Hepatocyte (in vitro differentiated cells): ENCODE measurements at regions not wholly inside any gene's neighbourhood (a gene's known extent, or its start where the extent isn't known, plus 50 kb on each side); places are given as distances from the start of the nearest gene placed in this dataset.

Experiments
- DNase-seq: peaks from one replicate; pipeline ENCODE4 v3.0.0-alpha.2; 2016; ENCODE audit warnings: low spot score
- H2AFZ ChIP-seq: fragments of 200-600 bp; sonication (generic); 2 replicates; pipeline ENCODE4 v1.6.0; 2016; ENCODE audit warnings: antibody characterized with exemption, mild to moderate bottlenecking
- H3K27ac ChIP-seq: fragments of 200-600 bp; sonication (generic); 2 replicates; pipeline ENCODE4 v1.5.1; 2016; ENCODE audit warnings: mild to moderate bottlenecking
- H3K27me3 ChIP-seq: fragments of 200-600 bp; sonication (generic); 2 replicates; pipeline ENCODE4 v1.6.1; 2016
- H3K36me3 ChIP-seq: fragments of 200-600 bp; sonication (generic); replicated peaks from 2 replicates; pipeline ENCODE4 v1.5.1; 2016; ENCODE audit warnings: low read depth; ENCODE audit not compliant: insufficient read depth
- H3K4me1 ChIP-seq: fragments of 200-600 bp; sonication (generic); 2 replicates; pipeline ENCODE4 v1.5.1; 2016; ENCODE audit warnings: mild to moderate bottlenecking, moderate library complexity; ENCODE audit not compliant: insufficient read depth
- H3K4me2 ChIP-seq: fragments of 200-600 bp; sonication (generic); 2 replicates; pipeline ENCODE4 v1.6.0; 2016
- H3K4me3 ChIP-seq: fragments of 200-600 bp; sonication (generic); 2 replicates; pipeline ENCODE4 v1.5.1; 2016; ENCODE audit warnings: mild to moderate bottlenecking
- H3K79me2 ChIP-seq: fragments of 200-600 bp; sonication (generic); 2 replicates; pipeline ENCODE4 v1.6.0; 2017; ENCODE audit warnings: mild to moderate bottlenecking
- H3K9me2 ChIP-seq: fragments of 200-600 bp; sonication (generic); replicated peaks from 2 replicates; pipeline ENCODE4 v1.6.0; 2017; ENCODE audit warnings: mild to moderate bottlenecking; ENCODE audit not compliant: insufficient read depth
- H3K9me3 ChIP-seq: fragments of 200-600 bp; sonication (generic); 2 replicates; pipeline ENCODE4 v1.5.1; 2016; ENCODE audit warnings: low read depth, mild to moderate bottlenecking
- H4K20me1 ChIP-seq: fragments of 200-600 bp; sonication (generic); 2 replicates; pipeline ENCODE4 v1.6.0; 2016; ENCODE audit warnings: mild to moderate bottlenecking; ENCODE audit not compliant: insufficient read depth, poor library complexity, severe bottlenecking
- CTCF ChIP-seq: fragments of 200-600 bp; sonication (generic); IDR thresholded peaks from 2 replicates; pipeline ENCODE4 v1.5.1; 2016; ENCODE audit warnings: antibody characterized with exemption, mild to moderate bottlenecking; ENCODE audit not compliant: poor library complexity
- EZH2 ChIP-seq: fragments of 200-600 bp; sonication (generic); IDR thresholded peaks from 2 replicates; pipeline ENCODE4 v1.6.1; 2016; ENCODE audit warnings: antibody characterized with exemption, mild to moderate bottlenecking, borderline replicate concordance
- EZH2phosphoT487 ChIP-seq: fragments of 200-600 bp; sonication (generic); IDR thresholded peaks from one replicate; pipeline ENCODE4 v1.6.1; 2018; ENCODE audit warnings: antibody characterized with exemption, mild to moderate bottlenecking, low read depth, moderate library complexity; ENCODE audit not compliant: unreplicated experiment, severe bottlenecking
- WGBS: methylation state at CpG from one replicate; pipeline ENCODE4 v1.1.6; 2016; ENCODE audit warnings: low lambda C conversion rate; ENCODE audit errors: missing lambda C conversion rate; 5-methylcytosine and 5-hydroxymethylcytosine counted together

DNA sequence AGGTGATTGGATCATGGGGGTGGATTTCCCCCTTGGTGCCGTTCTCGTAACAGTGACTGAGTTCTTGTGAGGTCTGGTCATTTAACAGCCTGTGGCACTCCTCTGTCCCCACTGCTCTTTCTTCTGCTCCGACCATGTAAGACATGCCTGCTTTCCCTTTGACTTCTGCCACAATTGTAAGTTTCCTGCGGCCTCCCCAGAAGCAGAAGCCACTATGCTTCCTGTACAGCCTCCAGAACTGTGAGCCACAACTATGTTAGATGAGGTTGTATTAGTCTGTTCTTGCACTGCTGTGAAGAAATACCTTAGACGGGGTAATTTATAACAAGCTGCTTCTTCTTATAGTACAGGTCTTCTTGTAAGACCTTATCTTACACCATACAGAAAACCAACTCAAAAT, 241.7 kb upstream of the KLF14 start:
- H3K27me3 ChIP-seq: no peaks in the 10 kb centered on the region
- no peaks in the 10 kb centered on the region for H3K79me2 ChIP-seq
- no peaks in the 10 kb centered on the region for H3K9me2 ChIP-seq
- no peaks in the 10 kb centered on the region for H3K9me3 ChIP-seq
- no peak for DNase-seq
- no peak overlapping the region for H3K4me3 ChIP-seq
- no peaks in the 10 kb centered on the region for H4K20me1 ChIP-seq
- H3K36me3 ChIP-seq: no peaks in the 10 kb centered on the region
- H2AFZ ChIP-seq: no peak overlapping the region
- no peak overlapping the region for H3K27ac ChIP-seq
- 92% methylated on average over 5 of the region's 5 CpGs for WGBS
- no peaks in the 10 kb centered on the region for H3K4me1 ChIP-seq
- H3K4me2 ChIP-seq: no peak overlapping the region
- no peak for TF ChIP-seq CTCF
- TF ChIP-seq EZH2: no peak
- no peak for TF ChIP-seq EZH2phosphoT487

GRCh38 chr7:130982160-130982638, 248.2 kb upstream of the KLF14 start:
- TF ChIP-seq EZH2 (no peak), CTCF (peak; percentile 78)
- H3K9me2 ChIP-seq: no peaks in the 10 kb centered on the region
- no peak overlapping the region for H2AFZ ChIP-seq
- peak; percentile 49 for DNase-seq
- no peaks in the 10 kb centered on the region for H3K79me2 ChIP-seq
- H3K4me3 ChIP-seq: no peak overlapping the region
- no peaks in the 10 kb centered on the region for H3K36me3 ChIP-seq
- H3K27ac ChIP-seq: no peak overlapping the region
- no peaks in the 10 kb centered on the region for H3K9me3 ChIP-seq
- no peaks in the 10 kb centered on the region for H3K4me1 ChIP-seq
- H4K20me1 ChIP-seq: no peaks in the 10 kb centered on the region
- H3K4me2 ChIP-seq: no peak overlapping the region
- no peaks in the 10 kb centered on the region for H3K27me3 ChIP-seq
- 44% methylated on average over 3 of the region's 3 CpGs for WGBS

- no peak for DNase-seq
- Histone ChIP-seq H3K4me2 (no peak overlapping the region), H3K4me3 (no peak overlapping the region), H3K9me2 (no peaks in the 10 kb centered on the region), H3K9me3 (no peaks in the 10 kb centered on the region), H3K36me3 (no peaks in the 10 kb centered on the region), H3K27me3 (no peaks in the 10 kb centered on the region), H3K79me2 (no peaks in the 10 kb centered on the region), H3K27ac (no peak overlapping the region), H2AFZ (no peak overlapping the region), H4K20me1 (no peaks in the 10 kb centered on the region), H3K4me1 (no peaks in the 10 kb centered on the region)
- WGBS: 63% methylated on average over 3 of the region's 3 CpGs
- TF ChIP-seq EZH2phosphoT487: no peak
- no peak for TF ChIP-seq EZH2
- no peak for TF ChIP-seq CTCF
These were observed 248.6 kb upstream of the KLF14 start for GRCh38 chr7:130982651-130983050.

GRCh38 chr7:130985361-130985760, 251.4 kb upstream of the KLF14 start:
- no peaks in the 10 kb centered on the region for H3K36me3 ChIP-seq
- H2AFZ ChIP-seq: no peak overlapping the region
- no peak overlapping the region for H3K4me3 ChIP-seq
- WGBS: 82% methylated on average over 4 of the region's 4 CpGs
- no peaks in the 10 kb centered on the region for H4K20me1 ChIP-seq
- no peaks in the 10 kb centered on the region for H3K9me3 ChIP-seq
- H3K79me2 ChIP-seq: no peaks in the 10 kb centered on the region
- H3K27me3 ChIP-seq: no peaks in the 10 kb centered on the region
- no peaks in the 10 kb centered on the region for H3K4me1 ChIP-seq
- no peaks in the 10 kb centered on the region for H3K9me2 ChIP-seq
- DNase-seq: no peak
- H3K27ac ChIP-seq: no peak overlapping the region
- no peak for TF ChIP-seq CTCF
- TF ChIP-seq EZH2phosphoT487: no peak
- no peak for TF ChIP-seq EZH2
- no peak overlapping the region for H3K4me2 ChIP-seq
